GM21529 (cell line): ENCODE measurements at regions not wholly inside any gene's neighbourhood (a gene's known extent, or its start where the extent isn't known, plus 50 kb on each side); places are given as distances from the start of the nearest gene placed in this dataset.
"Not testable (repeated sequence)": the region's sequence is repeated elsewhere in the genome, so short reads cannot be mapped to it uniquely, and the experiment has no call there.

Experiments
- ATAC-seq: cut with Tn5 transposase; IDR thresholded peaks from one replicate; pipeline ENCODE4 v1.9.1; 2021; ENCODE audit not compliant: unreplicated experiment

DNA sequence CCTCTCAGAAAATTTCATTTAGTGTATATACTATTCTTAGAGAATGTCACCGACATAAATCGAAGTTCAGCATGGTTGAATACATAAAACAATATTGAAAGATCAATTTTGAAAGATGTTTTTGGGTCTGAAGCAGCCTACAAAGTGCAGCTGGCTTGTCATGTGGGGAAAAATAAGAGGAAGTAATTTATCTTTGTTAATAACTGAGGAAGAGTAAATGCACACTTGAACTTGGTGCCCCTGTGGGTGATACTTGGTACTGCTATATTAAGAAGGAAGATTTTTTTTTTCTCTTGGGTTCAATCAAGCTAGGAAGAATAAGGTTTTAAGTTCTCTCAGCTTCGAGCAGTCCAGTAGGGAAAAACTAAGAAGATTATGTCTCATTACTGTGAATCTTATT is 661.3 kb downstream of the RPL10L start:
- no peak for ATAC-seq

DNA sequence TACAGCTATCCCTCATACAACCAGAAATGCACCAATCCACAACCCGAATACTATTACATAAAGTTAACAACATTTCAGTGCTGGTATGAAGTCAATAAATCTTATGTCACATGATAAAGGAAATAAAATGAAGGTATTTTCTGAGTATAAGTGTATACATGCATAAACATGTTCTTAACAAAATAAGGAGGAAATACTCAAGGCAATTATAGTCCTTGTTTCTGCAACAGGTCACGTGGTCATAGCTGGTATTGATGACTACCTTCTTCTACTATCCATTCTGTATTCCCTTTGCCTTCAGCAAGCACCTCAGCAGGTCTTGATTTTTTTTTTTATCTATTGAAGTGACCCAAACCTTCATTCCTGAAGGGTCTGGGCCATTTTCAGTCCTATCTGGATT is 675.6 kb downstream of the RPL10L start:
- no peak for ATAC-seq

DNA sequence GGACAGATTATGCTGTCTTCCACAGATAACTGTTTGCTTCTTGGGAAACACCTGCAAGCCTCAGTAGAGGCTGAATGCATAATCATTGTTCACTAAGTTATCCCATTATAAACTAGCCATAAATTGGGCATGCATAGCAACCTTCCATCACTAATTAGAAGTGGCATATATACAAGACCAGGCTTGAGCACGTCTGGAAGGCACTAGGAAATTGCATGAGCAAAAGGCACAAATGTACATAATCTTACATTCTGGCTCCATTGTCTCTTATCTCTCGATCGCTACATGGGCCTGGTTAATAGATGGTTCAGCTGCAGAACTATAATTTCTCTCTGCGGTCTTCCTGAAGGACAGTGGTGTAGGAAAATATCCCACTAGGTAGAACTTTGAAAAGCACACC is 679.2 kb downstream of the RPL10L start:
- ATAC-seq = no peak

DNA sequence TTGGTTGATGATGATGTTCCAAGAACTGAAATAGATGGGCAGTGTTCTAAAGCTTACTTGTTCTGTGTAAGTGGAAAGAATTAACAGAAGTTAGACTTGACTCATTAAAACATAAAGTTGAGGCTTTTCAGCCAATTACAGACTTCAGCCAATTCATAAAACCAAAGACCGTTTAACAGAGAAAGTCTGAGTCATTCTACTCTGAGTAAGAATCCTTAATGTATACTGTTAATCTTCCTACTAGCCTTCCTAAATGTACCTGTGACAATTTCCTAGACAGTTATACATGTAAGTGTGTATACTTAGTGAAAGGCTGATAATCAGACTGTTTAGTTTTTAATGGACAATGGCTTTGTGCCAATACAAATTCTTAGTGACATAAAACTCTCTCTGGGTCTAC is 681.0 kb downstream of the RPL10L start:
- ATAC-seq = no peak

DNA sequence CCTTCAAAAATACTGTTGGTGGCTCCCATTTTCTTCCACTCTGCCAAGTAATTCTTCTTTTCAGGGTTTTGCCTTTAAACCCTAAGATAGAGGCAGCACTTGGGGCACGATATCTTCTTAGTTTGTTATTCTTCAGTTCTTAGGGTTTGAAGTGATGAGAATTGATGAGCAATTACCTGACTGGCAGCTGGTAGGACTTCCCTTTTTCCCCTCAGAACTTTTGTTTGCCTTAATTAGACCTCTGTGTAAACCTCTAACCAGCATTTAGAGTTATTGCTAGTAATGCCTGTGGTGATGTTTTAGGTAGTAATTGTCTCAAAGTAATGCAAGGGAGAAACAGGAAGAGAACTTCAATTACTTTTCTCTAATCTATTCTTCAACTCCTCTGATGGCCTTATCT is 683.5 kb downstream of the RPL10L start:
- ATAC-seq = no peak

DNA sequence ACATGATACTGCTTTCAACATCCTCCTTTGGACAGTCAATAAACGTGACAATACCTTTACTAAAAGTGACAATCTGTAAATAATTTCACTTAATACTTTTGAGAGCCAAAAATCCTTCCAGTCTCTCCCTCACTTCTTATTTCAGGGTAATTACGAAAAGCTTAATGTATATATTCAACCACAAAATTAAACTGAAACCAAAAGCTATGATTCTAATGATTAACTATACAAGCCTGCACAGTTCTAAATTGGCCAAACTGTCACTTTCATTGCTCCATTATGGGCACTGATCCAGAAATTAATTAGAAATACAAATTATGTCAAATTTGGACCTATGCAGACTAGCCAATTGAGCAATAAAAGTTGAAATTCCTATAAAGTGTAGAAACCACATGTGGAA is 696.5 kb upstream of the MIS18BP1 start:
- ATAC-seq = no peak

DNA sequence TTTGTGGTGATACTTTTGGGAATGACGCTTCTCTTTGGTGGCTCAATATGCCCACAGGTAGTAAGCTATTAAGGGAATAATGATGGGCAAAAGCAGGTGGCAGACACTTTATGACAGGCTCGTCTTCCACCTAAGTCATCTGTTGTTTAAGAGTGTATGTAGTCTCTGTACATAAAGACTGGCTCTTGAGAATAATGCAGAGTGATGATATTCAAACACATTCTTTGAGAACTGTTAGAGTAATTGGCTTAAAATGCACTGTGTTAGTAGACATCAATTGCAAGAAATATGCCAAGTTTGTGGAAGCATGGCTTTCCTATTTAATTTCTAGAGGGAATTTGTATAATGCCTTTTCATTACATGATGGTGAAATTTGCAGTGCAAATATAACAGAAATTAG is 694.8 kb upstream of the MIS18BP1 start:
- ATAC-seq = no peak

DNA sequence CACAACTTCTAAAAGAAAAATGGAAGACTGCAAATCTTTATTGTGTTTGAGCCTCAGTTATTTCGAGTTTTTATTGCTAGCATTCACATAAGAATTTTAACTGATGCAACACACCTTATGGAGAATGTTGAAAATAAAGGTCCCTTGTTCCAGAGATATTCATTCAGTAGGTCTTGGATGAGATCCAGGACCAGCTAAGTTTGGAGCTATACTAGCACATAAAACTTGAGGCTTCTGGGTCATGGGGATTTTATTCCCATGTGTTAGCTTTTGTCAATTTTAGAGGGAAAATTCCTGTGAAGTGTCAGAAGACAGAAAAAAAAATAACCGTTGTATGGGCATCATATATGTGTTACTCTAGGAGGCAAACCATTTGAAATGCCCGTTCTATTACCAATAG is 693.2 kb upstream of the MIS18BP1 start:
- ATAC-seq = no peak

DNA sequence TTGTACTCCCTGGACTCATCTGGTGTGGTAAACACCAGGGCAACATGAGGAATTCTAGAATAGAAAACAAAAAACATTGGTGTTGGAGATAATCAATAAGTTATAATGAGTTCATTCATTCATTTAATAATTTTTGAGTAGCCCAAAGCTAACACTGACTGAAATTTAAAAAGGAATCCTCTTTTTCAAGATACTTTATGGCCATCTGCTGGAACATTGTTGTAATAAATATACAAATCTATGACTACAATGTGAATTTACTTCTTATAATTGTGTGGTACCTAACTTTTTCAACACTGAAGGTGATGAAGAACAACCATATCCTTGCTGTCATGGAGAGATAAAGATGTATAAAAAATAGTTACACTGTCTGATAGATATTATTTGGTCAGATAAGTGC is 687.3 kb upstream of the MIS18BP1 start:
- no peak for ATAC-seq

DNA sequence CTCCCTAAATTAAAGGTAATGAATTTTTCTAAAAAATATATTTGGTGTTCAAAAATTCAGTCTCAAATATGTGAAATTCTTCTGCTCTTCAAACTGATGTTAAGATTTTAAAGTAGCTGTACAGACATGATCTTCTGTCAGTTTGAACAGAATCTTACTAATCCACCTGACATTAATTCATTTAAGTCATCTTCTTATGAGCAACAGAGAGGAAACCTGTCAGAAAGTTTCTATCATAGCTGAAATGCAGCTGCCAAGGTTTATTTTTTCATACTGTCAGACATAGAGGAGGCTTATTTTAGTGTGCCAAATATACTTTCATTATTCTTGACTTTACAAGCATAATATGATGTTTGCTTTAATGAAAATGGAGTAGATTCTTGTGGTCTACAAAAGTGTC is 686.6 kb upstream of the MIS18BP1 start:
- ATAC-seq = no peak

DNA sequence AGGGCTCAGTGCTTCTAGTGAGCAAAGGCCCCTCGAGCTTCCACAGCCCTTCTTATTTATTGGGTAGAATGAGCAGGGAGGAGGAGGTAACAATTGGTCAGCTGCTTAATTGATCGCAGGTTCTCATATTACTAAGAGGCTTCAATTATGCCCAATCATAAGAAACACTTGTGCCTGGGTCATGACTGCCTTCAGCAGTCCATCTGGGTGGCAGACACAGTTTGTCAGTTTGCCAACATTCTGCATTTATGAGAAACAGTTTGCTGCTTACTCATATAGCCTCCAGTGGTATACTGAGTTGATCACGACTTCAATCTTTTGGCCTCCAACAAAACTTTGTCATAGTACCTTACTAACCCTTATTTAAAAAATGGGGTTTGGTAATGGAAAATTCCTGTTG is 667.0 kb upstream of the MIS18BP1 start:
- not testable (repeated sequence) for ATAC-seq

DNA sequence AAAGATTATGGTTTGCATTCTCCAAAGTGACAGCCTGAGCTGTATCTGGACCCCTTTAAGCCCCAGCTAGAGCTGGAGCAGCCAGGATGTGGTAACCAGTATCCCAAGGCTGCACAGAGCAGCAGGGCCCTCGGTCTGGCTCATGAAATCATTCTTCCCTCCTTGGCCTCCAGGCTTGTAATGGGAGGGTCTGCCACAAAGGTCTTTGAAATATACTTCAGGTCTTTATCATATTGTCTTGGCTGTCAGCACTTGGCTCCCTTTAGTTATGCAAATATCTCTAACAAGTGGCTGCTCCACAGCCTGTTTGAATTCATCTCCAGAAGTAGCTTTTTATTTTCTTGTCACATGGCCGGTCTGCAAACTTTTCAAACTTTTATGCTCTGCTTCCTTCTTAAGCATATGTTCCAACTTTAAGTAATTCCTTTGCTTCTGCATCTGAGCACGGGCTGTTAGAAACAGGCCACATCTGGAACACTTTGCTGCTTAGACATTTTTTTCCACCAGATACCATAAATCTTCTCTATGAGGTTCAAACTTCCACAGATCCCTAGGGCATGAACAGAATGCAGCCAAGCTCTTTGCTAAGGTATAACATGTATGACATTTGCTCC is 663.4 kb upstream of the MIS18BP1 start:
- no peak for ATAC-seq

DNA sequence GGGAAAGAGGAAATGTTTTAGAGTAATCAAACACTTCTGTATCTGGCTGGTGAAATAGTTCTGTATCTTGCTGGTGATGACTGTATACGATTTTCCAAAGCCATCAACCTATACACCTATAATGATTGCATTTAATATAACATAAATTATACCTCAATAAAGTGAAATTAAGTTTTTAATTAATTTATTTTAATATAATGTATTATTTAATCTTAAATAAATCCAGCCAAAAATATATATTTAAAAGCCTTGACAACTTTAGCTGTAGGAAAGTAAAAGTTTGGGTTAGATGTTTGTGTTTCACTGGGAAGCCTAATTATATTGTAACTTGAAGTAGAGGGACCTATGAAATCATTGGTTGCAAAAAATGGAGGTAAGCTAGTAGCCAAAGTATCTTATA is 654.8 kb upstream of the MIS18BP1 start:
- ATAC-seq = no peak

DNA sequence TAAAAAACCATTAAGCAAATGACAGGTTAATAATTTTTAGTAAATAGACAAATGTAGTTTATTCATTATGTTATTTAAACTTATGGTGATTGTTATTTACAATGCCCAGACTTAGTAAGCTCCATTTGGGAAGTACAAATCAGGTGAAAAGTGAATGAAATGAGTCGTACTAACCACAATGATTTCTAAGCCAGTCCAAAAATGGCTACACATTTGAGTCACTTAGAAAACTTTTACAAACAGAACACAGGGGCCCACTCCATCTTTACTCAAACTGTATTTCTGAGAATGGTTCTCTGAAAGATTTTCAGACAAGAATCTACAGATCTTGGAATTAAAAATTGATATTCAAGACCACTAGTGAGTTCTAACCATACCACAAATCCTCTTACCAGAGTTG is 653.3 kb upstream of the MIS18BP1 start:
- peak; percentile 73 for ATAC-seq

DNA sequence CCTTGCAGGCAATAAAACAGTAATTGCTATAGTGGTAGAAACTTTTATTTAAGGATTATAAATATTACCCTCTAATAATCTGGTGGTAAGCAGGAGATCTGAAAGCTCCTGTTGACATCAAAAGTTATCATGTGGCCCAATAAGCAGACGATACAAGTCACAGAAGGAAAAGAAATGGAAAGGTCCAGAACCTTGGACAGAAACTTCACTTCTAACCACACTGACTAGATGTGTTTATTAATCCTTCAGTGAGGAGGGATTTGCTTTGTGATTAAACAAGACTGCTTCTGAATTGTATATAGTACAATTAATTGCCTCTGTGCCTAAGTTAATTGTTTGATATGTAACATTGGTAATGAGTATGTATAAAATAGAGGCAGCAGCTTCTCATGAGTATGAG is 652.7 kb upstream of the MIS18BP1 start:
- no peak for ATAC-seq

DNA sequence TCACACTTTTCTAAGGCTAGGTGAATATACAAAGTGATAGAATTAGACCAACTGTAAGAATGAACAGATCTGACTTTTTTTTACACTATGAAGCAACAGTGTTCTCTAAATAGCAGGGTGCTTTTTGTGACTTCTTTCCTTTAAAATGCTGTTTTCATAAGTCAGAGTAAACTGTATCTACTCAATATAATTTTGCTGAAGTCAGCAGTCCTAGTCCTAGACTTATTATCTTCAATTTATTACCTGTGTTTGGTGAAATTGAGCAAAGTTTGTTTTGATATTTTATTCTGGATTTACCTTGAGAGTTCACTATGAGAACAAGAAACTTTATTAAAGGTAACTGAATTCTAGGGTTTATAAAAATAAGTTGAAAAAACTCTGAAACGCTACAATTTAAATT is 651.3 kb upstream of the MIS18BP1 start:
- ATAC-seq = no peak

DNA sequence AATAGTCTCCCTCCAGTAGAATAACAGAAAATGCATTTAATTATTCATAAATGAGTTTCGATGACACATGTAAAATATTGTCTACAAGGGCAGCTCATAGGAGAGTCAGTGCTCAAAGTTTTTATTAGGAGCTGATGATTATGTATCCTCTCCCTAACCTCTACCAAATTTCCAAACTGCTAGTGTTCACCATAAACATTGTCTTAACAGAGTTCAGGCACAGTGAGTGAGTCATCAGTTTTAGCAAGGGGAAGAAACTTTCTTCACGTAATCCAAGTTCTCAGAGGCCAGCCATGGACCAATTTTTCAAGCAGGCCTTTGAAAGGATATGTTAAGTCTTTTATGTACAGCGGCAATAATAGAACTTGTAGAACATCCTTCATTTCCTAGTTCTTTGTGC is 649.2 kb upstream of the MIS18BP1 start:
- no peak for ATAC-seq

DNA sequence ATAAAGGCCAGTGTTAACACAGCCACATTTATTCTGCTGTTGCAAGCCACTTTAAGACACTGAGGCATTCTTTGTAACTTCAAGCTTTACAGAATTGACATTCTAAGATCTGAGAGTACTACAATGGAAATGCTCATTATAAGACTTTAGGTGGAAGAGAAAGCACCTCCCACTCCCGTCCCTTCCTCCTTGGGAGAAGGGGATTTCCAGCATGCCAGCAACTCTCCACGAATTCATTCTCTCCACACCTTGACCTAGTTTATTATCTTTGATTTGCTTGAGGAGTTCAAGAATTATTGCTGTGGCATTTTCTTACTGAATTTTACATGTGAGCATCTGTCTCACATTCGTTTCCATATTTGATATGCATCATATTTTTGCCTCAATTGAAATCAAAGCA is 644.4 kb upstream of the MIS18BP1 start:
- ATAC-seq = no peak

DNA sequence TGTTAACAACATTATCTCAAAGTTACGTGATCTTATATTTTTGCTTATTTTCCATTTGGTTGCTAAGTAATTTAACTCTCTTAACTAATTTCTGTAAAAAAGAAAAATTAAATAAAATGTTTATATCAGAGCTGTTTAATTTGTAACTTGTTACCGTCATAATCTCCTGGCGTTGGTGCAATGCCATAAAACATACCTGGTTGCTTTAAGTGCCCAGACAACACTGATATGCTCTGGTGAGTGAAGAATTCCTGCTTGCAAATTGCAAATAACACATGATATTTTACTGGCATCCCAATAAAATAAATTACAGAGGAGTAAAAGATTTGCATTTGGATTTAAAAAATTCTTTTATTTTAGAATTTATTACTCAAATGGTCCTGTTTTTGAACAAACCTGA is 640.1 kb upstream of the MIS18BP1 start:
- no peak for ATAC-seq

DNA sequence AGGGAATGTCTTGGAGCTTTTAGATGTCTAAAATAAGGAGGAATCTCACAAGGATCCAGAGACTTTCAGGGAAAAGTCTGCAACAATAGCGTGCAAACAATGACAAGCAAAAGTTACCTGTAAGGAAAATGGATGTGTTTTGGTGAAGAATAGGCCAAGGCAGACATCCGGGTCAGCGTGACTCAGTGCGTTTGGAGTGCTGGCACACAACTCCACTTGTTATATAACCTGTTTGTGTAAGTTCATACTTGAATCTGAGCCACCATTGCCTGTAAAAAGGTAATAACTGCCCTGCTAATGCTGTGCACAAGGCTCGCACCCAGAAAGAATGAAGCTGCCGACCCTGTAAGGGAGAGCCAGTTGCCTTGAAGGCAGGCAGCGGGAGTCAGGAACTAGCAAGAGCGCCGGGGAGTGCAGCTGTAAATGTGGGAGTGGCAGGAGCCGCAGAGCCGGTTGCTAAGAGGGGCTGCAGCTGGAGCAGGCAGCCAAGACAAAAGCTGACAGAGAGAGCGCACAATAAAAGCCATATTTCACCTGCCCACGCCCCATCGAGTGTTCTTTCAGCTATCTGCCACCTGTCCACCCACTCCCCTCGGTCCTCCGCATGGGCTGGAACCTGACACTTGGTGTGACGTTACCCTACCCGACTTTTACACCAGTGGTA is 638.5 kb upstream of the MIS18BP1 start:
- no peak for ATAC-seq

DNA sequence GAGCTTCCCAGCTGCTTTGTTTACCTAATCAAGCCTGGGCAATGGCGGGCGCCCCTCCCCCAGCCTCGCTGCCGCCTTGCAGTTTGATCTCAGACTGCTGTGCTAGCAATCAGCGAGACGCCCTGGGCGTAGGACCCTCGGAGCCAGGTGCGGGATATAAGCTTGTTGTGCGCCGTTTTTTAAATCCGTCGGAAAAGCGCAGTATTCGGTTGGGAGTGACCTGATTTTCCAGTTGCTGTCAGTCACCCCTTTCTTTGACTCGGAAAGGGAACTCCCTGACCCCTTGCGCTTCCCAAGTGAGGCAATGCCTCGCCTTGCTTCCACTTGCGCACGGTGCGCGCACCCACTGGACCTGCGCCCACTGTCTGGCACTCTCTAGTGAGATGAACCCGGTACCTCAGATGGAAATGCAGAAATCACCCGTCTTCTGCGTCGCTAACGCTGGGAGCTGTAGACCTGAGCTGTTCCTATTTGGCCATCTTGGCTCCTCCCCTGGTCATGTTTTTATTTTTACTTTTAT is 635.8 kb upstream of the MIS18BP1 start:
- not testable (repeated sequence) for ATAC-seq

DNA sequence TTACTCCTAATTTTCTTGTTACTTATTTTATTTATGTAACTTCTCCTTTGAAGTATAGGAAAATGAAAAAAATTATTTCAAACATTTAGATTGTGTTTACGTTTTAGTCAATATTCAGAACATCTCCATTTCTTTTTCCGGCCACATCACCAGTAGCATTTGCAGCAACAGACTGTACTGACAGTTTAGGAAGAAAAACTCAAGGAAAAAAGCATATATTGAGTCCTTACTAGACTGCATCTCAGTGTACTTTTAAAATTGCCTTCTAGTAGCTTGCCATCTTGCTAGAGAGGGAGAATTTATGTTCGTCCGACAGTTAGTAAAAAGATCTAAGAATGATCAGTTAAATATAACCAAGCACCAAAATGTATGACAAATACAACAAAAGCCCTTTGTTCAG is 625.0 kb upstream of the MIS18BP1 start:
- no peak for ATAC-seq

DNA sequence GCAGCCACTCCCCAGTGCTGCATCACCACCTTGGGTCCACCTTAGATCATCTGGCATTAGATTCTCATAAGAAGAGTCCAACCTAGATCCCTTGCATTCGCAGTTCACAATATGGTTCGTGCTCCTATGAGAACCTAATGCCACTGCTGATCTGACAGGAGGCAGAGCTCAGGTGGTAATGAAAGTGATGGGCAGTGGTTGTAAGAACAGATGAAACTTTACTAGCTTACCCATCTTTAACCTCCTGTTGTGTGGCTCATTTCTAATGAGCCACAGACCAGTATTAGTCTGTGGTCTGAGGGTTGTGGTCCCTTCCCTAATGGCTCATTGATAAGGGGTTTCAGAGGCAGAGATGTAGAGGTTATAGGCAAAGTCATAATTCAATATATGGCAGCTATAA is 615.9 kb upstream of the MIS18BP1 start:
- no peak for ATAC-seq
